HUES64 (cell line): ENCODE measurements at regions not wholly inside any gene's neighbourhood (a gene's known extent, or its start where the extent isn't known, plus 50 kb on each side); places are given as distances from the start of the nearest gene placed in this dataset.

Experiments used
- H3K27ac ChIP-seq: 2 replicates; pipeline ENCODE4 v1.7.0; 2013; ENCODE audit warnings: low read depth, low read length, inconsistent platforms
- H3K27me3 ChIP-seq: 2 replicates; pipeline ENCODE4 v1.6.1; 2013; ENCODE audit warnings: mild to moderate bottlenecking, low read length; ENCODE audit not compliant: insufficient read depth
- H3K36me3 ChIP-seq: 2 replicates; pipeline ENCODE4 v1.6.1; 2013; ENCODE audit warnings: mild to moderate bottlenecking, low read length; ENCODE audit not compliant: insufficient read depth
- H3K4me1 ChIP-seq: 2 replicates; pipeline ENCODE4 v1.6.1; 2013; ENCODE audit warnings: mild to moderate bottlenecking, low read length, moderate library complexity; ENCODE audit not compliant: insufficient read depth
- H3K4me3 ChIP-seq: 2 replicates; pipeline ENCODE4 v1.5.1; 2013; ENCODE audit warnings: mild to moderate bottlenecking, low read length, moderate library complexity
- H3K9ac ChIP-seq: 2 replicates; pipeline ENCODE4 v1.6.1; 2013; ENCODE audit warnings: mild to moderate bottlenecking, low read depth, low read length
- H3K9me3 ChIP-seq: 2 replicates; pipeline ENCODE4 v1.6.1; 2013; ENCODE audit warnings: low read depth, low read length; ENCODE audit not compliant: insufficient read depth
- WGBS: fragments of 150-250, 120-280 bp; methylation state at CpG from one replicate; pipeline ENCODE4 v1.1.7; 2013; ENCODE audit warnings: missing lambda C conversion rate; 5-methylcytosine and 5-hydroxymethylcytosine counted together

GRCh38 chr9:106700676-106701075 lies 162.3 kb upstream of the ZNF462 start:
- H3K4me3 ChIP-seq: no peak overlapping the region
- no peak overlapping the region for H3K27ac ChIP-seq
- H3K9me3 ChIP-seq: no peaks in the 10 kb centered on the region
- no peaks in the 10 kb centered on the region for H3K4me1 ChIP-seq
- no peak overlapping the region for H3K9ac ChIP-seq
- no peaks in the 10 kb centered on the region for H3K27me3 ChIP-seq
- H3K36me3 ChIP-seq: no peaks in the 10 kb centered on the region

DNA sequence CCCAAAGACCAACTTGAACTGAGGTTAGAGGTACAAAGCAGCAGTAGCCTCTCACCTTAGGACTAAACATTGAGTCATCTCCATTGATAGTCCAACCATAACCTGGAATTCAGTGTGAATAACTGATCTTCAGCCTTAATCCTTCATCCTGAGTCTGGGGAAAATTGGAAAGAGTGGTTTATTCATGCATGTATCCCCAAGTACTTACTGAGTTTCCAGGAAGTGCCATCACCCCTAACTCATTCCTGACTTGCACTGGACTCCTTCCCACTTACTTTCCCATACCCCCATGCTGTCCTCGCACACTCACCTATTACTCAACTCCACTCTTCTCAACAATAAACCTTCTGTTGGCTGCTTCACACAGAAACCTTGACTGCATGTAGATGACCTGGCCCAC lies 161.4 kb upstream of the ZNF462 start:
- H3K27ac ChIP-seq: no peak overlapping the region
- H3K4me3 ChIP-seq: no peak overlapping the region
- no peaks in the 10 kb centered on the region for H3K4me1 ChIP-seq
- H3K9ac ChIP-seq: no peak overlapping the region
- no peaks in the 10 kb centered on the region for H3K27me3 ChIP-seq
- no peaks in the 10 kb centered on the region for H3K9me3 ChIP-seq
- 93% methylated on average over 1 of the region's 1 CpG for WGBS
- H3K36me3 ChIP-seq: no peaks in the 10 kb centered on the region

GRCh38 chr9:106704056-106704615 lies 158.8 kb upstream of the ZNF462 start:
- Histone ChIP-seq H3K27ac (no peak overlapping the region), H3K4me3 (no peak overlapping the region), H3K4me1 (no peaks in the 10 kb centered on the region), H3K9me3 (no peaks in the 10 kb centered on the region), H3K27me3 (no peaks in the 10 kb centered on the region), H3K36me3 (no peaks in the 10 kb centered on the region), H3K9ac (no peak overlapping the region)
- 85% methylated on average over 5 of the region's 5 CpGs for WGBS

- Histone ChIP-seq H3K4me3 (no peak overlapping the region), H3K36me3 (no peaks in the 10 kb centered on the region), H3K4me1 (no peaks in the 10 kb centered on the region), H3K9ac (no peak overlapping the region), H3K27ac (no peak overlapping the region), H3K27me3 (no peaks in the 10 kb centered on the region), H3K9me3 (no peaks in the 10 kb centered on the region)
- WGBS: 85% methylated on average over 1 of the region's 1 CpG
These were observed 155.7 kb upstream of the ZNF462 start for GRCh38 chr9:106707291-106707690.

DNA sequence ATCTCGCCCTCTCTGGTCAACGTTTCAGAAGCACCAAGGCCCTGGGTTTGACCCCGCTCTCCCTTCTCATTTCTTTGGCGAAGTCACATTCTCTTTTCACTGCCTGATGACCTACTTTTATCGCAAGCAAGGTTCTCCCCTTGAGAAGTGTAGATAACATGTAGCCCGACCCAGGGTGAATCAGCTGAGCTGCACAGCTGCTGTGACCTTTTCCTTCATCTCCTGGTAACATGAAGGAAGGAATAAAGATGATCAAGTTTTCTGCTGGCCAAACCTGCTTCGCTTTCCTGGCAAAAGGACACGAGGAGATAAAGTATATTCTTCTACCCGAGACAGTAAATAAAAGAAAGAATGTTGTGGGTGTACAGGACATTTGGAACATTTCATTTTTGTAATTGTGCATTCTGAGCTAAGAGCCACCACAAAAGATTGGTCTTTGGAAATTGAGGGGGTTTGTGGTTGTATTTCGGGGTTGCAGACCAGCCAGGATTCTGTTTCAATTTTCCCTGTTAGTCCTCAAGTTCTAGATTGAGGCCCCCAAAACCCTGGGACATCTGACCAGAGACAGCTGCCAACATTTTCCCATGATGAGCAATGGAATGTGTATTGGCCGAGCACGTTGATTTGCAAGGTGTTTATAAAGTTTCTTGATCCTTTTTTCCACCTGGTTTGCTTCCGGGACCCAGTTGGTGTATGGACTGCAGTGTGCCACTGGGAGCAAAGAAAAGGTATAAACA lies 155.1 kb upstream of the ZNF462 start:
- Histone ChIP-seq H3K9ac (no peak overlapping the region), H3K27ac (no peak overlapping the region), H3K9me3 (no peaks in the 10 kb centered on the region), H3K36me3 (no peaks in the 10 kb centered on the region), H3K27me3 (no peaks in the 10 kb centered on the region), H3K4me1 (no peaks in the 10 kb centered on the region), H3K4me3 (no peak overlapping the region)
- 91% methylated on average over 13 of the region's 13 CpGs for WGBS

DNA sequence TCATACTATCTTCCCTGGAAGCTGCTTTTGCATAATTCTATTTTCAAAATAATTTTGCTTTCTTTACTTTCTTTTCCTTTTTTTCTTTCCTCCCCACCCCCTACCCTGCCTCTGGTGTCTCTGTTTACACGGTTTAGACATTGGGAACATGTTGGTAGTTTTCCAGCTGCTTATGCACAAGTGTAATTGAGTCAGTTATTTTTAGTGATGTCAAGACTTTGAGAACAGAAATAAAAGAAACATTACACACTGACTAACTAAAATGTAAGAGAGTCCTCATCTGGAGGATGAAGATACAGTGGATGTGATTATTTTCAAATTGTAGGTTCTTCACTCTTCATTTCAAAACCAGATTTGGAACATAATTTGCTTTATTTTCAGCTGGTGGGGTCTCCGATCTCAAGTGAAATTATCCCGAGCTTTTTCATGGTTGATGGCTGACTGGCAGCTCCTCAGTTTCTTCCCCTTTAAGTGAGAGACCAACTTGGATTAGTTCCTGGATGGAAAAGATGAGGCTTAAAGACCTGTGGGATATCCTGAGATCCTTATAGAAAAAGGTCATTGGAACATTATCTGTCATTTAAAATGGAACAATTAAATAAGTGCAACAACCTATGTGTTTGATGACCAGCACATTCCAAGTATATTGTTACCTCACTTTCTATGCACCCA lies 154.4 kb upstream of the ZNF462 start:
- H3K4me3 ChIP-seq: no peak overlapping the region
- WGBS: 91% methylated on average over 2 of the region's 3 CpGs
- H3K27ac ChIP-seq: no peak overlapping the region
- H3K9me3 ChIP-seq: no peaks in the 10 kb centered on the region
- no peak overlapping the region for H3K9ac ChIP-seq
- H3K36me3 ChIP-seq: no peaks in the 10 kb centered on the region
- no peaks in the 10 kb centered on the region for H3K4me1 ChIP-seq
- H3K27me3 ChIP-seq: no peaks in the 10 kb centered on the region

DNA sequence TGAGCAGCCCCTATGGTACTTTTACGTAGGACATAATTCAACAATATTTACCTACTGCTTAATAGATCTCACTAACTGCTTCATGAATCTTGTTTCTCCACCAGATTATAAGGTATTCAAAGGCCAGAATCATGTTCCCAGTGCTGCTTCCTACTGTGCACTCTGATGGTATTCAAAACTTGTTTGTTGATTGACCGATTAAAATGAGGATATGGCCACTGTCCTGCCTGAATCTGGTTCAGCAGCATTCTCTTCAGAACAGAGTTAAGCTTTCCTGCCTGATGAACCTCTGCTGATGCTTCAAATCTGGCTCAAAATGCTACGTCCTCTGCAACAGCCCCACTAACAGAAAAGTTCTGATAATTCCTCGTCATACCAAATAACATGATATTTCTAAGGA lies 150.7 kb upstream of the ZNF462 start:
- Histone ChIP-seq H3K27ac (no peak overlapping the region), H3K9me3 (no peaks in the 10 kb centered on the region), H3K9ac (no peak overlapping the region), H3K27me3 (no peaks in the 10 kb centered on the region), H3K4me1 (peaks cover under 1% of the 10 kb centered on the region; the same call in 1 of the 2 replicates), H3K36me3 (no peaks in the 10 kb centered on the region), H3K4me3 (no peak overlapping the region)
- 96% methylated on average over 4 of the region's 4 CpGs for WGBS

DNA sequence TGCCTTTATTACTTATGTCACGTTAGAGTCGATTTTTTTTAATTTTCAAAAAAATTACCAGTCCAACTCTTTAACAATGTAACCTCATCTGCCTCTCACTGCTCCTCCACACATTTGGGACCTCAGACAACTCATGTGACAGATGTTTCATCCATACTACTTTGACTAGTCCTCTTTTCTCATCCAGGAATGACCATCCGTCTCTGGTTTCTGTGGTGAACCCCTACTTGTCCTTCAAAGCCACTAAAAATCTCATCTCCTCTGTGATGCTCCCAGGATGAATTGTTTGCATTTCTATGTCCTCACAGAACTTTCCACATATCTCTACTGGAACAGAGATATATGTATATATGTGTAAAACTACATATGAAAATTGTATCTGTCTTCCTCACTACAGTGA lies 149.8 kb upstream of the ZNF462 start:
- Histone ChIP-seq H3K27ac (no peak overlapping the region), H3K9me3 (no peaks in the 10 kb centered on the region), H3K27me3 (no peaks in the 10 kb centered on the region), H3K4me3 (no peak overlapping the region), H3K36me3 (no peaks in the 10 kb centered on the region), H3K4me1 (peaks cover 4% of the 10 kb centered on the region; the same call in 1 of the 2 replicates), H3K9ac (no peak overlapping the region)
- whole genome bisulfite sequencing: 92% methylated on average over 3 of the region's 3 CpGs

- H3K4me3 ChIP-seq: no peak overlapping the region
- peaks cover 6% of the 10 kb centered on the region; the same call in 1 of the 2 replicates for H3K4me1 ChIP-seq
- WGBS: no CpG with 5 or more reads among the region's 1 CpG
- no peak overlapping the region for H3K9ac ChIP-seq
- H3K36me3 ChIP-seq: no peaks in the 10 kb centered on the region
- no peaks in the 10 kb centered on the region for H3K27me3 ChIP-seq
- no peak overlapping the region for H3K27ac ChIP-seq
- no peaks in the 10 kb centered on the region for H3K9me3 ChIP-seq
These were observed 146.1 kb upstream of the ZNF462 start for GRCh38 chr9:106716820-106717219.

GRCh38 chr9:106717686-106718085 lies 145.3 kb upstream of the ZNF462 start:
- Histone ChIP-seq H3K27me3 (no peaks in the 10 kb centered on the region), H3K4me1 (peaks cover 8% of the 10 kb centered on the region; the same call in 1 of the 2 replicates), H3K9ac (no peak overlapping the region), H3K36me3 (no peaks in the 10 kb centered on the region), H3K9me3 (no peaks in the 10 kb centered on the region), H3K4me3 (no peak overlapping the region), H3K27ac (no peak overlapping the region)
- WGBS: no CpG with 5 or more reads among the region's 2 CpGs

DNA sequence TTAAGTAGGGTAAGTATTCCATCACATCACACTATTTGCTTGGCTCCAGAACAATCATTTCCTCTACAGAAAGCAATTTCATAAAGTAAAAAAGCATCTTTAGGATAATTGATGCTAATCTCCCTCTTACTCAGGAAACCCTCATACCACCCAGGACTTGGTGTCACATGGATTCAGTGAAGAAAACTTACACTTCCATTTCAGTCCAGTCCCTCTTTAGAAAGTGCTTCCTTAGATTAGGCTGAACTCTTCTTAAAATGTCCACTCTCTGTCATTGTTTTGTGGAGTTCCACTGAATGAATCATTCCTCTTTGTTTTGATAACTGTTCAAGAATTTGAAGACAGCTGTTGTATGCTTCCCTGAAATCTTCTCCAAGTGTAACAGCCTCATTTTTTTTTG lies 144.0 kb upstream of the ZNF462 start:
- Histone ChIP-seq H3K27me3 (no peaks in the 10 kb centered on the region), H3K4me3 (no peak overlapping the region), H3K9ac (no peak overlapping the region), H3K4me1 (peaks cover 8% of the 10 kb centered on the region; the same call in 1 of the 2 replicates), H3K36me3 (no peaks in the 10 kb centered on the region), H3K27ac (no peak overlapping the region), H3K9me3 (no peaks in the 10 kb centered on the region)
